Activated CD8-positive, alpha-beta T cell treated with anti-CD3 and anti-CD28 coated beads for 36 hours (primary cell): ENCODE measurements at regions not wholly inside any gene's neighbourhood (a gene's known extent, or its start where the extent isn't known, plus 50 kb on each side); places are given as distances from the start of the nearest gene placed in this dataset.

Experiments used
- ATAC-seq: fragments of 200-7000 bp; cut with Tn5 transposase; one replicate; pipeline ENCODE4 v1.10.0; 2021; ENCODE audit warnings: mild to moderate bottlenecking, moderate library complexity
- CTCF ChIA-PET: fragments of 350-600 bp; sonication (Branson Sonifier 250); formaldehyde crosslinking; loops from one replicate; lab custom pipeline; 2021; ENCODE audit warnings: antibody characterized with exemption; lab: Charles Lee
- POLR2A ChIA-PET: fragments of 350-600 bp; sonication (Branson Sonifier 250); formaldehyde crosslinking; loops from one replicate; lab custom pipeline; 2021; ENCODE audit warnings: antibody characterized with exemption; lab: Charles Lee
- DNase-seq: peaks from one replicate; pipeline ENCODE4 v3.0.0-alpha.2; 2020
- H3K27ac Mint-ChIP-seq: one replicate; pipeline ENCODE4 v1.8.0; 2021; ENCODE audit warnings: mild to moderate bottlenecking, mixed read lengths
- H3K27me3 Mint-ChIP-seq: one replicate; pipeline ENCODE4 v1.8.0; 2021; ENCODE audit warnings: mixed read lengths
- H3K36me3 Mint-ChIP-seq: one replicate; pipeline ENCODE4 v1.8.0; 2021; ENCODE audit warnings: low read depth, mixed read lengths
- H3K4me1 Mint-ChIP-seq: one replicate; pipeline ENCODE4 v1.8.0; 2021; ENCODE audit warnings: low read depth, mixed read lengths
- H3K4me3 Mint-ChIP-seq: one replicate; pipeline ENCODE4 v1.8.0; 2021; ENCODE audit warnings: mild to moderate bottlenecking, moderate library complexity, mixed read lengths
- H3K9me3 Mint-ChIP-seq: one replicate; pipeline ENCODE4 v1.8.0; 2021; ENCODE audit warnings: mixed read lengths
- CTCF ChIP-seq: fragments of 200-600 bp; IDR thresholded peaks from one replicate; pipeline ENCODE4 v1.8.0; 2022; ENCODE audit warnings: antibody characterized with exemption, mild to moderate bottlenecking
- intact Hi-C: fragments of 100-400 bp; cut with micrococcal nuclease; formaldehyde crosslinking; loops from one replicate; pipeline ENCODE4 v1.10.0; 2022

DNA sequence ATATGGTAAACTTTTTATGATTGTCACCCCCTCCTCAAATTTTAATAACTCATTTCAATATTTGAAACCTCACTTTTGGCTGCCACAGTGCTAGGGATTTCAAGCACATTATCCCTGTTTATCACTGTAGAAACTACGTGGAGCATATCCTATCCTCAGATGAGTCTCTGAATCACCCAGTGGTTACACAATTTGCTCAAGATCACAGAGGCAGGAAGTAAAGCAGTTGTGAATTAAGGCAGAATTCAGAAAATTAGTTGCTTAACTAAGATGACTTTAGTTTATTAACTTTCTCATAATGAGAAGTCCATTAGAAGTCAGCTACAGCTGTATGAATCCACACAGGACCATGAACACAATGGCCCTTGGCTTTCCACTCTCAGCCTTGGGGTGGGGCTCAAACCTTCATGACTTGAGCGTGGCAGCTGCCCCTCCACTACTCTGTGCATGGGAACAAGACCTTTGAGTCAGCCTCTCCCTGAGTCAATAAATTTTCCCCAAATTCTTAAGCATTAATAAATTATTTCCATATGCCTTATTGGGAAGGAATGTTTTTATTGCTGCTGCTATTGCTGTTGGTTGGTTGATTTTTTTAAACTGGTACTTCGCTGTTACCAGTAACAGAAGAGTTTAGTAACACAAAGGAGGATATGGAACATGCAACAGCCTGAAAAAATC lies 369.0 kb downstream of the CBLN2 start:
- no peaks in the 10 kb centered on the region for H3K27me3 Mint-ChIP-seq
- H3K4me3 Mint-ChIP-seq = no peak overlapping the region
- no peaks in the 10 kb centered on the region for H3K36me3 Mint-ChIP-seq
- no peak for ATAC-seq
- no peak for TF ChIP-seq CTCF
- no peak overlapping the region for H3K27ac Mint-ChIP-seq
- peaks cover 3% of the 10 kb centered on the region for H3K9me3 Mint-ChIP-seq
- ChIA-PET POLR2A (no interaction called here), CTCF (no interaction called here)
- intact Hi-C loops = no loop called here
- no peak for DNase-seq
- H3K4me1 Mint-ChIP-seq = no peaks in the 10 kb centered on the region

DNA sequence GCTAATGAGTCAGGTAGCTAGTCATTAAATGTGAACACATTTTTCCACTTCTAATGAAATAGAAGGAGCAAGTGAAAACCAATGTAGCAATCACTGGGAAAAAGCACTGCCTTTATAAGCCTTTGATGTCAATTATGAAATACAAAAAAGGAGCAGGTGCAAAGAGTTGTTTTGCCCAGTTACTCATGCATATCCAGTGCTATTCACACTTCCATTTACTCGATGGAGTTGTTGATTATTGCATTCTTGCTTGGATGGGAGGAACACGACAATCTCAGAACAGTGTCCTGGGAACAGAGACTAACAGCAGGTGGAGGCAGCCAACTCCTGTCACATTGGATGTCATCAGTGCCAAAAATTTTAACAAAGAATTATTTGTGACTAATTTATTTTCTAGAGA lies 372.5 kb downstream of the CBLN2 start:
- no peaks in the 10 kb centered on the region for H3K27me3 Mint-ChIP-seq
- H3K4me1 Mint-ChIP-seq = no peaks in the 10 kb centered on the region
- ATAC-seq = no peak
- TF ChIP-seq CTCF = no peak
- H3K9me3 Mint-ChIP-seq = peaks cover 5% of the 10 kb centered on the region
- no peak overlapping the region for H3K27ac Mint-ChIP-seq
- intact Hi-C loops = no loop called here
- H3K4me3 Mint-ChIP-seq = no peak overlapping the region
- no peaks in the 10 kb centered on the region for H3K36me3 Mint-ChIP-seq
- no peak for DNase-seq
- ChIA-PET POLR2A (no interaction called here), CTCF (no interaction called here)

GRCh38 chr18:72161691-72162090 lies 382.5 kb downstream of the CBLN2 start:
- H3K27ac Mint-ChIP-seq = no peak overlapping the region
- TF ChIP-seq CTCF = no peak
- DNase-seq (no peak), ATAC-seq (no peak)
- ChIA-PET POLR2A (no interaction called here), CTCF (no interaction called here)
- no peak overlapping the region for H3K4me3 Mint-ChIP-seq
- no peaks in the 10 kb centered on the region for H3K4me1 Mint-ChIP-seq
- H3K36me3 Mint-ChIP-seq = no peaks in the 10 kb centered on the region
- H3K27me3 Mint-ChIP-seq = no peaks in the 10 kb centered on the region
- intact Hi-C loops = no loop called here
- H3K9me3 Mint-ChIP-seq = no peaks in the 10 kb centered on the region

DNA sequence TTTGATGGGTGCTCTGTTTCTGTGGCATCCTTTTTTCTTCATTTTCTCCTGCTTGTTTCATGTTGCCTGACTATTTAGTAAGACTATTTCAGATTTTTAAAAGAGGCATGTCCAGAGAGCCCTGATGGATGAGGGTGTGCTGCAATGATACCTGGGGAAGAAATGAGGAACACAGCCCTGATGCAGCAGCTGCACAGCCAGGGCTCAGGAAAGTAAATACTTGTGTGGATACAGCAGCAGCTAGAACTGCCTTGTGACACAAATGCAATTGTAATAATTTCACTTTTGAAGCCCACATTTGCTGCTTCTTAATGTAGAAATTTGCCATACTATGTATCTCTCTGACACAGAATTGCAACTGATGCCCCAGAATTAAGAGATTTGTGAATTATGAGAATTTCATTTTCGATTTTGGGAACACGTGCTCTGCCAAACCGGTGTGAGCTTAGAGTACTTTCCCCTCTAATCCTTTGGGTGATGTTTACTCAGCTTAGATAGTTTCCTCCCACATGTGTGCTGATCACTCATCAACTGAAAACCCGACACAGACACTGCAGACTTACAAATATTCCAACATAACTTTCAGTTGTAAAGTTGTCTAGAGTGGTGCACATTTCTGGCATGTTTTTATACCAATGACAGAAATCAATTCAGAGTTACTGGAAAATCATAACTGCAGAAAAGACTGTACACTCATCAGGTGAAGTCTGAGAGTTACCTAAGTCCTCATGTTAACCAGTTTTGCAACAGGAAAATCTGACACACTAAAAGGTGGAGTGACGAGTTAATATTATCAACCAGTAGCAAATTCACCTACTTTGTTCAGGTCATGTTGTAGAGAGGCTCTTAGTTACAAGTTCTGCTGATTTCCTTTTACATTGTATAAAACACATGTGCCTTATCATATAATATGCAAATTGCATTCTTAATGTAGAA lies 383.4 kb downstream of the CBLN2 start:
- H3K4me1 Mint-ChIP-seq = no peaks in the 10 kb centered on the region
- H3K9me3 Mint-ChIP-seq = no peaks in the 10 kb centered on the region
- intact Hi-C loops = no loop called here
- ChIA-PET CTCF (no interaction called here), POLR2A (no interaction called here)
- H3K4me3 Mint-ChIP-seq = no peak overlapping the region
- no peaks in the 10 kb centered on the region for H3K36me3 Mint-ChIP-seq
- no peak for DNase-seq
- H3K27me3 Mint-ChIP-seq = no peaks in the 10 kb centered on the region
- no peak overlapping the region for H3K27ac Mint-ChIP-seq
- no peak for ATAC-seq
- no peak for TF ChIP-seq CTCF

GRCh38 chr18:72155327-72155726 lies 388.8 kb downstream of the CBLN2 start:
- TF ChIP-seq CTCF = no peak
- H3K36me3 Mint-ChIP-seq = no peaks in the 10 kb centered on the region
- no peak for ATAC-seq
- ChIA-PET POLR2A (no interaction called here), CTCF (no interaction called here)
- H3K4me1 Mint-ChIP-seq = no peaks in the 10 kb centered on the region
- no peak overlapping the region for H3K27ac Mint-ChIP-seq
- DNase-seq = no peak
- intact Hi-C loops = no loop called here
- no peak overlapping the region for H3K4me3 Mint-ChIP-seq
- H3K9me3 Mint-ChIP-seq = no peaks in the 10 kb centered on the region
- no peaks in the 10 kb centered on the region for H3K27me3 Mint-ChIP-seq
